Spleen (tissue), 11 donors: ENCODE measurements at regions not wholly inside any gene's neighbourhood (a gene's known extent, or its start where the extent isn't known, plus 50 kb on each side); places are given as distances from the start of the nearest gene placed in this dataset.

Experiments used
- DNase-seq: peaks from one replicate; pipeline ENCODE4 v3.0.0-alpha.2; 2020
- H3K27ac ChIP-seq, 8 donors: fragments of 200-600 bp; sonication (generic) in 7 of 8; 1 replicate in 4 of 8; 2 replicates in 4 of 8; pipeline versions ENCODE4 v1.5.0 to v1.8.0; 2016 to 2021; ENCODE audit warnings: inconsistent platforms in 4 of 8, mild to moderate bottlenecking in 4 of 8, moderate library complexity in 1 of 8
- H3K27me3 ChIP-seq, 7 donors: fragments of 200-600 bp; sonication (generic) in 6 of 7; replicated peaks in 1 of 7; 1 replicate in 4 of 7; 2 replicates in 3 of 7; pipeline versions ENCODE4 v1.5.0 to v1.8.0; 2016 to 2021; ENCODE audit warnings: inconsistent platforms in 3 of 7, mild to moderate bottlenecking in 1 of 7
- H3K36me3 ChIP-seq, 6 donors: fragments of 200-600 bp; sonication (generic) in 5 of 6; 1 replicate in 4 of 6; 2 replicates in 2 of 6; pipeline versions ENCODE4 v1.5.0 to v1.8.0; 2016 to 2021; ENCODE audit warnings: inconsistent platforms in 2 of 6
- H3K4me1 ChIP-seq, 6 donors: fragments of 200-600 bp; sonication (generic) in 5 of 6; 1 replicate in 3 of 6; 2 replicates in 3 of 6; pipeline versions ENCODE4 v1.5.0 to v1.8.0; 2016 to 2021; ENCODE audit warnings: inconsistent platforms in 3 of 6
- H3K4me3 ChIP-seq, 8 donors: fragments of 200-600 bp; sonication (generic) in 7 of 8; 1 replicate in 4 of 8; 2 replicates in 4 of 8; pipeline versions ENCODE4 v1.5.0 to v1.8.0; 2016 to 2021; ENCODE audit warnings: inconsistent platforms in 4 of 8, mild to moderate bottlenecking in 4 of 8, moderate library complexity in 2 of 8
- H3K9me3 ChIP-seq, 8 donors: fragments of 200-600 bp; sonication (generic) in 7 of 8; 1 replicate in 4 of 8; 2 replicates in 4 of 8; pipeline versions ENCODE4 v1.5.0 to v1.8.0; 2016 to 2021; ENCODE audit warnings: inconsistent platforms in 4 of 8
- POLR2A ChIP-seq, 3 donors: fragments of 450-650 bp; IDR thresholded peaks; one replicate each; pipeline ENCODE4 v1.5.1; 2017; ENCODE audit warnings: antibody characterized with exemption in 3 of 3, mild to moderate bottlenecking in 1 of 3
- POLR2AphosphoS5 ChIP-seq, 3 donors: sonication (generic); formaldehyde crosslinking; IDR thresholded peaks; one replicate each; pipeline ENCODE4 v1.5.1; 2017; ENCODE audit warnings: antibody characterized with exemption in 3 of 3
- WGBS, 5 donors: extraction: QIAGEN DNeasy Blood & Tissue Kit in 3 of 5; methylation state at CpG; one replicate each; pipeline versions ENCODE4 v1.1.5 to v1.1.7; 2013 to 2018; 5-methylcytosine and 5-hydroxymethylcytosine counted together
- intact Hi-C: fragments of 100-400 bp; cut with DNase I; formaldehyde crosslinking; loops from one replicate; pipeline ENCODE4 v1.15.0; 2023; ENCODE audit warnings: low total_unique reads
- TF ChIP-seq, protein P1 (sequence below), 11 experiments: fragments of 200-600 bp in 7 of 11; fragments of 450-650 bp in 4 of 11; sonication (generic) in 4 of 11; IDR thresholded peaks in 8 of 11; conservative IDR thresholded peaks in 3 of 11; 1 replicate in 7 of 11; 2 replicates in 4 of 11; pipeline versions ENCODE4 v1.4.0 to v1.8.0; 2016 to 2021; ENCODE audit warnings: antibody characterized with exemption in 11 of 11, inconsistent platforms in 4 of 11, mild to moderate bottlenecking in 1 of 11
- donor health status: healthy with polysubstance abuse.
- donor health status: DM: no; HTN: no; CAD: no; lungs with moderate emphysema.
- donor health status: DM: no; HTN: no; CAD: no.
- donor health status: Bipolar disorder and iron deficiency.
- donor health status: healthy.
- donor health status: DM: no; HTN: no; CAD: no.
- donor health status: DM: yes; HTN: yes; CAD: no.

- 71 to 86% (median 75%) methylated on average over 6 of the region's 6 CpGs for WGBS, 5 donors
Measured at GRCh38 chr9:12091865-12092527, 601.2 kb upstream of the TYRP1 start.

DNA sequence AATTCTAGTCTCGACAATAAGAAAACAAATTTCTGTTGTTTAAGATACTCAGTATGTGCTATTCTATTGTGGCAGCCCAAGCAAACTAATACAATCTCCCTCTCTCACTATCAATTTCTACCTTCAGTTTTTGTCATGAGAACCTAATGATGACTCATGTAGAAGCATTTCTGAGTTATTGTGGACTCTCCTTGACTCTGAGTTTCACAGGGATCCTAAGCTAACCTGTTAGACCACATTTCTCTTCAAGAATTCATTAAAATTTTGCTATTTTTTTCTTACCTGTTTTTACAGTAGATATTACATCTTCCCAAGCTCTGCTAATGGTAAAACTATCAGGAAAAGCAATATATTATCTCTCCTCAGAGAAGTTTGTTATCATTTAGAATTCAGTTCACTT, 599.1 kb upstream of the TYRP1 start:
- no peaks in the 10 kb centered on the region for H3K27me3 ChIP-seq
- no peak for TF ChIP-seq POLR2A (IDR thresholded peaks at IDR 0.05)
- no peak for TF ChIP-seq POLR2AphosphoS5 (IDR thresholded peaks at IDR 0.05)
- TF ChIP-seq, protein P1, sequence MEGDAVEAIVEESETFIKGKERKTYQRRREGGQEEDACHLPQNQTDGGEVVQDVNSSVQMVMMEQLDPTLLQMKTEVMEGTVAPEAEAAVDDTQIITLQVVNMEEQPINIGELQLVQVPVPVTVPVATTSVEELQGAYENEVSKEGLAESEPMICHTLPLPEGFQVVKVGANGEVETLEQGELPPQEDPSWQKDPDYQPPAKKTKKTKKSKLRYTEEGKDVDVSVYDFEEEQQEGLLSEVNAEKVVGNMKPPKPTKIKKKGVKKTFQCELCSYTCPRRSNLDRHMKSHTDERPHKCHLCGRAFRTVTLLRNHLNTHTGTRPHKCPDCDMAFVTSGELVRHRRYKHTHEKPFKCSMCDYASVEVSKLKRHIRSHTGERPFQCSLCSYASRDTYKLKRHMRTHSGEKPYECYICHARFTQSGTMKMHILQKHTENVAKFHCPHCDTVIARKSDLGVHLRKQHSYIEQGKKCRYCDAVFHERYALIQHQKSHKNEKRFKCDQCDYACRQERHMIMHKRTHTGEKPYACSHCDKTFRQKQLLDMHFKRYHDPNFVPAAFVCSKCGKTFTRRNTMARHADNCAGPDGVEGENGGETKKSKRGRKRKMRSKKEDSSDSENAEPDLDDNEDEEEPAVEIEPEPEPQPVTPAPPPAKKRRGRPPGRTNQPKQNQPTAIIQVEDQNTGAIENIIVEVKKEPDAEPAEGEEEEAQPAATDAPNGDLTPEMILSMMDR (IDR thresholded peaks at IDR 0.05 in 8 of 11, conservative IDR thresholded peaks at IDR 0.05 in 3 of 11): no peak
- DNase-seq: no peak
- H3K4me1 ChIP-seq: no peaks in the 10 kb centered on the region
- no peak overlapping the region for H3K27ac ChIP-seq
- H3K36me3 ChIP-seq: no peaks in the 10 kb centered on the region
- intact Hi-C loops: no loop called here
- H3K9me3 ChIP-seq: peaks cover 0 to 43% (median 1%) of the 10 kb centered on the region in 8 donors
- 78 to 91% (median 82%) methylated on average over 1 of the region's 1 CpG for WGBS, 5 donors
- no peak overlapping the region for H3K4me3 ChIP-seq

More at GRCh38 chr9:12091865-12092527, 601.2 kb upstream of the TYRP1 start:
- Histone ChIP-seq H3K36me3 (no peaks in the 10 kb centered on the region), H3K27me3 (no peaks in the 10 kb centered on the region), H3K4me3 (no peak overlapping the region), H3K27ac (no peak overlapping the region), H3K9me3 (peaks cover 0 to 49% (median 3%) of the 10 kb centered on the region in 8 donors), H3K4me1 (no peaks in the 10 kb centered on the region)
- peak; percentile 47 for DNase-seq
- intact Hi-C loops: no loop called here
- TF ChIP-seq, protein P1 (IDR thresholded peaks at IDR 0.05 in 8 of 11, conservative IDR thresholded peaks at IDR 0.05 in 3 of 11): no peak
- TF ChIP-seq POLR2A (IDR thresholded peaks at IDR 0.05) (no peak), POLR2AphosphoS5 (IDR thresholded peaks at IDR 0.05) (no peak)

DNA sequence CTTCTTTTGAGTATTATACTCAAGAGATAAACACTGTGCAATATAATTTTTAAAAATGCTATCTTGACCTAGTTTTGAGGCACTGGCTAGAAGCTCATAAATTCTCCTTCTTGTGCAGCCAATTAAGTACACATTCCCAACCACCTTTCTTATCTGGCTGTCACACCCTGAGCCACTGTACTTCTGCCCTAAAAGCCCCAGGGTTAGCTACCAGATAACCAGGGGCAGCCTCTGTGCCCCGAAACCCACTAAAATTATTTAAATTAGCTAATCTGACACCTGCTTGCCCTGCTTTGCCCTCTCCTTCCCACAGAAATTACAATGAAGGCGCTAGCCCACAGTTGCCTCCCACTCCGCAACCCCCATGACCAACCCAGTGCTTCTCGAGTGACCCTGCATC, 597.3 kb upstream of the TYRP1 start:
- TF ChIP-seq, protein P1 (IDR thresholded peaks at IDR 0.05 in 8 of 11, conservative IDR thresholded peaks at IDR 0.05 in 3 of 11): no peak
- TF ChIP-seq POLR2A (IDR thresholded peaks at IDR 0.05) (no peak), POLR2AphosphoS5 (IDR thresholded peaks at IDR 0.05) (no peak)
- 61 to 77% (median 73%) methylated on average over 4 of the region's 4 CpGs for WGBS, 5 donors

DNA sequence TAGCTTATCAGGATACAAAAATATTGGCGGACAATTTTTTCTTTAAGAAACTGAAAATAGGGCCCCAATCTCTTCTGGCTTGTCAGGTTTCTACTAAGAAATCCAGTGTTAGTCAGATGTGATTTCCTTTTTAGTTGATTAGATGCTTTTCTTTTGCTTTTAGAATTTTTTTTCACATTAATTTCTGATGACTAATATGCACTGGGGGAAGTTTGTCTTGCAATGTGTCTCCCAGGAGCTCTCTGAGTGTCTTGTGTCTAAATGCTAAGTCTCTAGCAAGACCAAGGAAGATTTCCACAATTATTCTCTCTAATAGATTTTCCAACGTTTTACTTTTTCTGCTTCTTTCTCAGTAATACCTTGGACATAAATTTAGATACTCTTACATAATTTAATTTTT, 559.8 kb upstream of the TYRP1 start:
- H3K4me1 ChIP-seq: no peaks in the 10 kb centered on the region
- no peaks in the 10 kb centered on the region for H3K27me3 ChIP-seq
- peaks cover 0 to 43% (median 8%) of the 10 kb centered on the region in 8 donors for H3K9me3 ChIP-seq
- H3K4me3 ChIP-seq: no peak overlapping the region
- intact Hi-C loops: no loop called here
- no peak for DNase-seq
- H3K36me3 ChIP-seq: no peaks in the 10 kb centered on the region
- no peak overlapping the region for H3K27ac ChIP-seq
- WGBS, 5 donors: 76 to 86% (median 79%) methylated on average over 2 of the region's 2 CpGs
- no peak for TF ChIP-seq POLR2A (IDR thresholded peaks at IDR 0.05)
- TF ChIP-seq, protein P1 (IDR thresholded peaks at IDR 0.05 in 8 of 11, conservative IDR thresholded peaks at IDR 0.05 in 3 of 11): no peak
- TF ChIP-seq POLR2AphosphoS5 (IDR thresholded peaks at IDR 0.05): no peak

More for the DNA sequence above, 597.3 kb upstream of the TYRP1 start:
- intact Hi-C loops: no loop called here
- no peaks in the 10 kb centered on the region for H3K4me1 ChIP-seq
- peak; percentile 21 for DNase-seq
- no peak overlapping the region for H3K4me3 ChIP-seq
- no peak overlapping the region for H3K27ac ChIP-seq
- H3K9me3 ChIP-seq: peaks cover 0 to 35% (median 5%) of the 10 kb centered on the region in 8 donors
- no peaks in the 10 kb centered on the region for H3K27me3 ChIP-seq
- no peaks in the 10 kb centered on the region for H3K36me3 ChIP-seq
